ENCODE measurements at regions not wholly inside any gene's neighbourhood (a gene's known extent, or its start where the extent isn't known, plus 50 kb on each side); places are given as distances from the start of the nearest gene placed in this dataset.
A peak's percentile ranks its signal among the peaks of the same experiment; 100 is the strongest.
"Not testable (repeated sequence)": the region's sequence is repeated elsewhere in the genome, so short reads cannot be mapped to it uniquely, and the experiment has no call there.

- no peak for DNase-seq (ENCODE audit: low spot score)
These were observed 157.0 kb downstream of the ADSS2 start for GRCh38 chr1:244294599-244295224.

DNA sequence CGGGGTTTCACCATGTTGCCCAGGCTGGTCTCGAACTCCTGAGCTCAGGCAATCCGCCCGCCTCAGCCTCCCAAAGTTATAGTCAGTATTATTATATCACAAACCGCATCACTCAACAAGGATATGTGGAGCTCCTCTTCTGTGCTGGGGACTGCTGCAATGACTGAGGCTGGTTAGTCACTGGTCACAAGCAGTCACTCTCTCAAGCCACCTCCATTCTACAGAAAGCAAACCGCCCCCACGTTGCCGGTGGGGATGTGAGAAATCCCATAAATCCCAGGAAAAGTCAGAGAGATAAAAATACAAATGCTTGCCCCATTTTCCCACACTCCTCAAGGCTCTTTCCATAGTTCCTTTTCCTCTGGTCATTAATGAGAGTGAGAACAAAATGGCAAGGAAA, 155.7 kb downstream of the ADSS2 start:
- DNase-seq (ENCODE audit: low spot score) = no peak

DNA sequence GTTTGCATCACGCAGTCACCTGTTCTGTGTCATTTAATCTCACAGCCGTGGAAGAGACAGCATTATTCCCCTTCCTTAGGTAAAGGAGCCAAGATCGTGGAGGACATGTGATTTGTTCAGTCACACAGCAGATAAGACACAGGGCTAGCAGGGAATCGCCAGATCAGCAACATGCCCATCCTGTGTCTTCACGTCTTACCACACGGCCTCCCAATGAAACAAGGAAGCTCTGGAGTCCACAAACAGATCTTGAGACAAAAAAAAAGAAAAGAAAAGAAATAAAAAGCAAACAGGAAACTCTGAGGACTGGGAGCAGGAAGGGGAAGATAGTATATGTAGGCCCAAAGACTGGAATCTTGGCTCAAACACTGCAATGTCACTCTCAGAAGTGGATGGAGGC, 155.3 kb downstream of the ADSS2 start:
- no peak for DNase-seq (ENCODE audit: low spot score)

GRCh38 chr1:244297087-244297486, 154.6 kb downstream of the ADSS2 start:
- DNase-seq (ENCODE audit: low spot score) = no peak

GRCh38 chr1:244297616-244298015, 154.1 kb downstream of the ADSS2 start:
- no peak for DNase-seq (ENCODE audit: low spot score)

- not testable (repeated sequence) for DNase-seq (ENCODE audit: low spot score)
These were observed 151.7 kb downstream of the ADSS2 start for GRCh38 chr1:244300029-244300375.

- no peak for DNase-seq (ENCODE audit: low spot score)
These were observed 150.0 kb downstream of the ADSS2 start for GRCh38 chr1:244301595-244302130.

GRCh38 chr1:244302876-244303609, 148.7 kb downstream of the ADSS2 start:
- peak; percentile 49 for DNase-seq (ENCODE audit: low spot score)

GRCh38 chr1:244303610-244303969, 148.1 kb downstream of the ADSS2 start:
- DNase-seq (ENCODE audit: low spot score) = no peak

DNA sequence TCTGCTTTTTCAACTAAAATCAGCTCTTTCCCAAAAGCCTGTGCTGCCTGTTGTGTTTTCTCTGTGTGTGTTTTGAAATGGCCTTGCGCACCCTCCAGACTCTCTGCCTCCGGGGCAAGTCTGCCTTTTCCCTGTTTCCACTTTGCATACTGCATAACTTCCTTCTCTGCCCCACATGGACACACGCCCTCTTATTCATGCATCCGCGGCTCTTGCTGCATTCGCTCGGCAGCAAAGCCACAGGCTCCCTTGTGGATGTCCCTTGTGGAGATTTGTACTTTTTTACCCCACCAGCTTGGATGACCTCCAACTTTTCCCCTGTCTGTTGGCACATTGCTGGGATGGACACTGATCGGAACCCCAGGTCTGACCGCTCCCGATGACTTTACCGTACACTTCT, 147.6 kb downstream of the ADSS2 start:
- no peak for DNase-seq (ENCODE audit: low spot score)

DNA sequence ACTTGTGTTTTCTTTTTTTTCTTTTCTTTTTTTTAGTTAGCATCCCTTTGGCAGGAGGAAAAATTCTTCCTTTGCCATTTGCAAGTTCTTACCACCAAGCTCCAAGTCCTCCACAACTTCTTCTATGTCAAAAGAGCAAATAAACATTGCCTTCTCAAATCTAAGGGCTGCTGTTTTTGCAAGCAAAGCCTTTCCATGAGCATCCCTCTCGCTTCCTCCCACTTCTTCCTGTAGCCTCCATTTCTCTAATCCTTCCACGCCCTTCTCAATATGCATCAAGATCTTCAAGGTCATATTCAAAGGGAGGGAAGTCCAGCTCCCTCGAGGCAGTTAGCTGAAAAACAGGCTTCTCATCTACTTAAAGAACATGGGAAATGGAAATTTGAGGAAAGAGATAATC, 147.1 kb downstream of the ADSS2 start:
- no peak for DNase-seq (ENCODE audit: low spot score)

DNA sequence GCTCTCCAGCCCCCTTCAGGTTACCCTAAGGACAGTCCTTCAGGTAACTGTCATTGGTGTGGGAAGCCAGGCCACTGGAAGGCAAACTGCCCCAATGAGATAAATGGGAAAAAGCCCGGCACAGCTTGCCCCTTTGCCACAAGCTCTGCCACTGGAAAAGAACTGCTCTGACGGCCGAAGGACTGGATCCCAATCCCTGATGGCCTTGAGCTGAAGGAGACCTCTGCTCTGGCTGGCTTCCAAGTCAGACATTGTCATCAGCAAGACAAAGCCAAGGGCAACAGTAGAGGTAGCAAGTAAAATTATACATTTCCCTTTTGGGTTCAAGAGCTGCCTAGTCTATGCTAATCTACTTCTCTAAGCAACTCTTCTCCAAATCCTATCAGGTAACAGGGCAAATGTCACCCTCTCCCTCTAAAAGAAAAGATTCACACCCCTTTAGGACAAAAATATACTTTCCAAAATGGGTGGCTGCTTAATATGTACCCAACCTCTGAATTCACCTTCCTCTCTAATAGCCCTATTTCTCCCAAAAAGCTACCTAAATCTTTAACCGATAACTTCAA, 145.8 kb downstream of the ADSS2 start:
- no peak for DNase-seq (ENCODE audit: low spot score)

DNA sequence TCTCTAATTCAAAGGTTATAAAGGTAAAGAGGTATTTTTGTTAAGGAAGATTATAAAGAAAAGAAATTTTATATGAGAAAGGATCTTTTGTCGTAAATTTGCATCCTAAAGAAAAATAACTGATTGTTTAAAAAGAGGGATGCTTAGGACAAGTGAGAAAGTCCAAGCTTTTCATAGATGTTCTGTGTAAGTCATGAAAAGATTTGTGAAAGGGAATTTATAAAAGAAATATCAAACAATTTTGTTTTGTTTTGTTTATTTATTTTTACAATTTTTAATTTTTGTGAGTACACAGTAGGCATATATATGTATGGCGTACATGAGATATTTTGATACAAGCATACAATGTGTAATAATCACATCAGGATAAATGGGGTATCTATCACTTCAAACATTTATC, 145.2 kb downstream of the ADSS2 start:
- DNase-seq (ENCODE audit: low spot score) = no peak

- not testable (repeated sequence) for DNase-seq (ENCODE audit: low spot score)
These were observed 142.5 kb downstream of the ADSS2 start for GRCh38 chr1:244309191-244309590.

GRCh38 chr1:244311784-244312532, 139.8 kb downstream of the ADSS2 start:
- DNase-seq (ENCODE audit: low spot score) = no peak

GRCh38 chr1:244313346-244313745, 138.4 kb downstream of the ADSS2 start:
- no peak for DNase-seq (ENCODE audit: low spot score)

- DNase-seq (ENCODE audit: low spot score) = no peak
These were observed 136.7 kb downstream of the ADSS2 start for GRCh38 chr1:244314921-244315559.

- no peak for DNase-seq (ENCODE audit: low spot score)
These were observed 135.7 kb downstream of the ADSS2 start for GRCh38 chr1:244315996-244316395.

DNA sequence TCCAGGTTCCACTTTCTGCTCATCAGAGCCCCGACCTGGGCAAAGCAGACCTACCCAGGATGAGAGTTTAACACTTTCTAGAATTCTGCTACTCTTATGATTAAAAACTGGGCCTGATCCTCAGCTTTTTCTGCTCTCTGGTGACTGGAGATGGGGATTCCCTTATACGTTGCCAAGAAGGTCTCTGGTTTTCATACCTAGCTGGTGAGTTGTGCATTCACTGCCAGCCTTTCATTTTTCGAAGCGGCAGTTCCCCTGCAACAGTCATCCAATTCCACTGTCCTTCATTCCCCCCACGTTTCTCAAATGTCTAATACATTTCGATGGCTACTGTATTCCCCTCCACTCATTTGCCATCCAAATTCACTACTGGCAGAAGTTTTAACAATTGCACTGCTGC, 135.3 kb downstream of the ADSS2 start:
- no peak for DNase-seq (ENCODE audit: low spot score)

- no peak for DNase-seq (ENCODE audit: low spot score)
These were observed 134.6 kb downstream of the ADSS2 start for GRCh38 chr1:244316986-244317655.

GRCh38 chr1:244318078-244318477, 133.6 kb downstream of the ADSS2 start:
- DNase-seq (ENCODE audit: low spot score) = no peak

Data from HT-29 (cell line).